GM21367 (cell line): ENCODE measurements at regions not wholly inside any gene's neighbourhood (a gene's known extent, or its start where the extent isn't known, plus 50 kb on each side); places are given as distances from the start of the nearest gene placed in this dataset.

Source experiments
- ATAC-seq: cut with Tn5 transposase; IDR thresholded peaks from one replicate; pipeline ENCODE4 v1.9.1; 2021; ENCODE audit not compliant: unreplicated experiment

DNA sequence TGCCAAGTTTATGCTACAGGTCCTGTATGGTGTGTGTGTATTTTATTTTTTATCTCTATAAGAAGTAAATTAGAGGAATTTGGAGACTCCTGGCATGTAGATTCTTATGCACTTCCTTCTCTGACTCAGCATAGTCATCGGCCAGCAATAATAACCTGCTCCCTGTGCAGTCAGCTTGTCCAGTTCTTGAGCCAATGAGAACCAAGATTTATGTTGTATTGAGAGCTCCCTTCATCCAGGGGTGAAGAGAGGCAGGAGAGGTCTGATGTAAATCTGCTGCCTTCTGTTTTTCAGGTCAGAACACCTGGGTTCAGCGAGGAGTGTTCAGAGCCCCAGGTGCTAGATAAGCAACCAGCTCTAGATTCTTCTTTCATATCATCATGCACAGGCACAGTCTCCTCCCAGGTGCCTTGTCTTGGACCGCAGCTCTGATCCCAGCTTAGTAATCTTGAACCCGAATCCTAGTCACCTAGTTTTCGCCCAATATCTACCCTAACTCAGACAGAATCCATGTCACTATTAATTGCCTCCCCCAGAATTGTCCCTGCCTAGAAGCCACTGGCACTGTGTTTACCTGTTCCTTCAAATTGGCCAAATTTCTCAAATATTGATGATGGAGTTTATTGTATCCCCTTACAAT, 328.2 kb upstream of the NCAM1 start:
- ATAC-seq: no peak

DNA sequence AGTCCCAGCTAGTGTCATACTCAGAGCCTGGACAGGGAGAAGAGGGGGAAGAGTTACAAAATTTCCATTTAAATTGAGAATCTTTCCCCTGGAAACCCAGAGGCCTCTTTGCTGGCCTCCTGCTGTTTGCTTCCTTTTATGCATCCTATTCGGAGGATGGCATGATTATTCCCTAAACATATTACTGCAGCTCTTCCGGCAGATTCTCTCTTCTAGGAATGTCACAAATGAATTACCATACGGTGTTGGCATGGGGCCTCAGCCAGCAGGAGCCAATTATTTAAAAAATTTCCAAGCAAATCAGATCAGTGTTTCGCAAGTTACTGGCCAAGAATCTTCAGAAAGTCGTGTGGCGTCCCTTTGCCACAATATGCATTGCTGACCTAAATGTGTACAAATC, 326.7 kb upstream of the NCAM1 start:
- no peak for ATAC-seq

- no peak for ATAC-seq
These were observed 326.1 kb upstream of the NCAM1 start for GRCh38 chr11:112634995-112635737.

DNA sequence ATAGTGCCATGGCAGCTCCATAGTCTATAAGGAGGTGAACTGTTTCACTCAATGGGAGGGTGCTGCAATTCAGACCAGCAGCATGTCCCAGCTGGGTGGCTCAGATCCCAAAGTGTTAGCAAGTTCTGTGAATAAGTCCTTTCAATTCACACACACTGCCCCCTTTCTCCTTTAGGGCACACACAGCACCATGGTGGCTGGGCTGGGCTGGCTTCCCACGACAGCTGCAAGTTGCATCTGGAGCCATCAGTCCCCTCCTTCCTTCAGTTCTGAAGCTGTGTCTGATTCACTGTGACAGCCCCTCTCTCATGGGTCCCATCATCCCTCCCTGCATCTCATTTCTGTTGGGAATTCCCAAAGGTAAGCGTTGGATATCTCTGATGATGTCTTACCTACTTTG, 324.1 kb upstream of the NCAM1 start:
- no peak for ATAC-seq

- ATAC-seq: no peak
These were observed 323.3 kb upstream of the NCAM1 start for GRCh38 chr11:112637876-112638275.

DNA sequence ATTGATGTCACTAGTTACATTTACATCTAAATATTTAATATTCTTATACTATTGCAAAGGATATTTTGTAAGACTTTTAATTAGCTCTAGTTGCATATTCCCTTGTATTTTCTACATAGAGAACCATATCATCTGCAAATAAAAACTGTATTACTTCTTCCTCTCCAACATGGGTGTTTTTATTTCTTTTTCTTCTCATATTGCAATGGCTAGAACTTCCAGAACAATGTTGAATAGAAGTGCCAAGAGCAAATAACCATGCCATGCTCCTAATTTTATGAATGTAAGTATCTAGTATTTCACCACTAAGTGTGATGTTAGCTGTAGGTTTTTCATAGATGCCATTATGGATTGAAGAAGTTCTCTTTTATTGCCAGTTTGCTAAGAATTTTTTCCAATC, 321.8 kb upstream of the NCAM1 start:
- ATAC-seq: no peak

GRCh38 chr11:112643416-112643815, 317.8 kb upstream of the NCAM1 start:
- no peak for ATAC-seq

DNA sequence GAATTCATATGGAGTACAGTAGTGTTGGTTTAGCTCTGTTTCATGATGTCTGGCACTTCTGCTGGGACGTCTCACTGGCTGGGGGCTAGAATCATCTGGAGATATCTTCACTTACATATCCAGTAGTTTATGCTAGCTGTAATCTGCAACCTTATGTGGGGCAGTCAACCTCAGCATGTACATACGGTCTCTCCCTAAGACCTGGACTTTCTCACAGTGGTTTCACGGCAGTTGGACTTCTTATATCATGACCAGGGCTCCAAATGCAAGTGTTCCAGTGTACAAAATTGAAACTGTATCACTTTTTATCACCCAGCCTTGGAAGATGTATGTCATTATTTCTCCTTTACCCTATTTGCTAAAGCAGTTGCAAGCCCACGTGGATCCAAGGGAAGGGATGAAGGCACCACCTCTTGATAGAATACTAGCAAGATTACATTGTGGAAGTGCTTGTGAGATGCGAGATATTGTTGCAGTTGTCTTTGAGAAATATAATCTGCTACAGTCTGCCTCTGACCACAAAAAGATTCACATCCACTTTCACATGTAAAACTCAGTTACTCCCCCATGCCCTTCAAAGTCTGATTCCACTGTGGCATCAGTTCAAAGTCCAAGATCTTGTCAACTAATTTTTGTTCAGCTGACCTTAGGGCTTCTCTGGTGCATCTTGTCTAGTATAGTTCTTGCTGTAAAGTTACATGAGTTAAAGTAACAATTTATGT, 316.6 kb upstream of the NCAM1 start:
- ATAC-seq: no peak

- ATAC-seq: no peak
These were observed 311.4 kb upstream of the NCAM1 start for GRCh38 chr11:112649856-112650255.

GRCh38 chr11:112650527-112650926, 310.7 kb upstream of the NCAM1 start:
- ATAC-seq: no peak

DNA sequence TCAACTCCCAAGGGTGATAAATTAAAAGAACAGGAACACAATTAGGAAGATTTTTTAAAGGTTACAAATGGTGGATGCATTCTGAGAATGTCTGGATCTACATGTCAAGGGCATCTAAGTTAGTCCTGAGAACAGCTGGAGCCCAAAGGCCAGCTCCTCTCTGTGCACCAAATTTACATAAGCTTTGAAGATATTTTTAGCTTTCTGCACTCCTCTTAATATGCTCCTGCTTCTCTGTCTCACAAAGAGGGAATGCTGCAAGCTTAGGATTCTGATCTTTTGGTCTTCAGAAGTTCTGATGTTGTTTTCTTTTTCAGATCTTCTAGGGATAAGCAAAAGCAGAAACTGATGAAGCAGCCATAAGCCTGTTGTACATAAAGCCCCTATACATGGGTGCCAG, 309.8 kb upstream of the NCAM1 start:
- no peak for ATAC-seq

GRCh38 chr11:112652786-112653390, 308.3 kb upstream of the NCAM1 start:
- no peak for ATAC-seq

DNA sequence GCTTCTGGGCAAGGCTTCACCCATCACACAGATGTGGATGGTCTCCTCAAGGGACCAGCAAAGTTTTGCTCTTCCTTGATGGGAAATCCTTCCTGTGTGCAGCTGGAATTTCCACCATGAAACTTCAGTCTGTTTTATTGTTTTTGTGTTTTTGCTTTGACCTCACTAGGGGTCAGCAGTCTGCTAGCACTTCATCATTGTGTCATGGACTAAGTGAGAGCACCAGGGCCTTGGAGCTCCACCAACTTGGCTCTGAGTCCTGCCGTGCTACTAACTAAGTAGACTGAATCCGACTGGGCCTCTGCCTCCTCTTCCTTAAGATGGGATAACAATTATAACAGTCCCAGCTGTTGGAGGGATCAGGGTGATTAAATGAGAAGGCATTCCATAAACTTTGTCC, 305.8 kb upstream of the NCAM1 start:
- ATAC-seq: no peak

GRCh38 chr11:112656772-112657428, 304.3 kb upstream of the NCAM1 start:
- no peak for ATAC-seq

GRCh38 chr11:112658431-112658878, 302.8 kb upstream of the NCAM1 start:
- ATAC-seq: no peak

DNA sequence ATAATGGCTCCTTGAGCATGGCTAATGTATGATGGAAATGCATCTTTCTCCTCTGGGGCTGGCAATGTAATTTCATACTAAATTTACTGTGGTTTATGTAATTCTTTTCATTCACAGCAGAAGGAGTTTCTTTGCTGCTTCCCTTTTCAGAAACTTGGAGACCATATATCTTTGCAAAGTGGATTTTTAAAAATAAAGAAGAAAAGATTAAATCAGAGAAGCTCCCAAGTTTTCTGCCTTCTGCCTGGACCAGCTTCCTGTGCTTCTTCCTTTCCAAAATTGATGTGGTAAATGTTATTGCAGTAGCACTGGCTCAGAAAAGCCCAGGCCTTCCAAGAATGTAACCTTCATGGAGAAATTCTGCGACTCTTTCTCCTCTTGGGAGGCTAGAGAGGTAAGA, 300.1 kb upstream of the NCAM1 start:
- ATAC-seq: no peak

DNA sequence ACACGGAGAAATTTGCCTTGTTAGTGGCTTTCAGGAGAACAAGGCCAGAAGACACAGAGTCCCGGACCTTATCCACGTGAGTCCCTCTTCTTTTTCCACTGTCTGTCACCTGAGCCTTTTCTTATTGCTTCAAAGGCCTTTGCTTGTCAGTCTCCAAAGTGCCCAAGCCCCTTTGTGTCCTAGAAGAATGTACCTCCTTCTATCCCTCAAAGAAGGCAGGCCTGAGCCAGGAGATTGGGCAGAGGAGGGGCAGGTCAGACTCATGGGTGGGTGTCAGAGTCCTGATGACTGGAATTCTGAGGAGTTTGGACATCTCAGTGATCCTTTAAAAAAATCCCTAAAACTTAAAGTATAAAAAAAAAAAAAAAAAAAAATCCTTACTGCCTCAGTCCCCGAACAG, 299.6 kb upstream of the NCAM1 start:
- ATAC-seq: no peak

GRCh38 chr11:112662554-112662953, 298.7 kb upstream of the NCAM1 start:
- ATAC-seq: no peak

DNA sequence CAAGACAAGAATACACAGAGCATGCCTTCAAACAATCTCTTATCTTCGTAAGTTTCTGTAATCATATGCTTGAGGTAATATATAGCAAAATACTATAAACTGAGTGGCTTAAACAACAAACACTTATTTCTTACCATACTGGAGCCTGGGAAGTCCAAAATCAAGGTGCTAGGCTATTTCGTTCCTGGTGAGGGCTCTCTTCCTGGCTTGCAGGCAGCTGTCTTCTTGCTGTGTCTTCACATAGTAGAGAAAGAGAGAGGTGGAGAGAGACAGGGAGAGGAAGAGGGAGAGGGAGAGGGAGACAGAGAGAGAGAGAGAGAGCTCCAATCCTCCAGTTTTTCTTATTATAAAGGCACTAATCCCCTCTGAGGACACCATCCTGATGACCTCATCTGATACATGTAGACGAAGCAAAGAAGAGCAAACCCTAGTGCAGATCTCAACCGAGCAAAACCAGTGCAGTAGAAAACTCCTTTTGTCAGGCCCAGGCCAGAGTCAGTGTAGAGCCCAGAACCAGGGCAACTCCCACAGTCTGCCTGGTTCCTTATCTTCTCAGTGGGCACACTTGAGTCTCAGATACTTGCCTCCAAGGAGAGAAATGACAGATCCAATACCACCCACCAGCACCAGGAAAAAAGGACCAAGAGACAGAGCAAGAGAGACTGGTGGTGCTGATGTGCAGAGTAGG, 297.1 kb upstream of the NCAM1 start:
- no peak for ATAC-seq

- ATAC-seq: no peak
These were observed 295.9 kb upstream of the NCAM1 start for GRCh38 chr11:112665291-112665690.

DNA sequence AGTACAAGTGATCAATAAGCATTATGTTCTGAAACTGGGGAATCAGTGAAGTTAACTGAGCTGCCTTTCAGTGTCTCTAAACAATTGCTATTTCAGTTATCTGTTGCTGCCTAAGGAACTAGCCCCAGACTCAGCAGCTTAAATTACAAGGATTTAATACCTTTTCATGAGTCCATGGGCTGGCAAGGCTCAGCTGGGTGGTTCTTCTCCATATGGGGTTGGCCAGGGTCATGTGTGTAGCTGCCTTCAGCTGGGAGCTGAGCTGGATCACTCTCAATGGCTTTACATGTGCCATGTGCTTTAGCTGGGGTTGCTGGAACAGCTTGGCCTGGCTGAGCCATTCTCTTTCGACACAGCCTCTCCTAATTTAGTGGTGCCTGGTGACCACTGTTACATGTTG, 295.0 kb upstream of the NCAM1 start:
- ATAC-seq: no peak
